Left lung (tissue), 4 donors: ENCODE measurements at regions not wholly inside any gene's neighbourhood (a gene's known extent, or its start where the extent isn't known, plus 50 kb on each side); places are given as distances from the start of the nearest gene placed in this dataset.

Experiments used
- ATAC-seq: fragments of 200-7000 bp; cut with Tn5 transposase; one replicate; pipeline ENCODE4 v1.9.1; 2020; ENCODE audit warnings: moderate library complexity
- DNase-seq, 4 donors: peaks; one replicate each; pipeline ENCODE4 v3.0.0-alpha.2; 2013 to 2020
- H3K27ac ChIP-seq, 2 donors: fragments of 200-600 bp; sonication (generic) in 1 of 2; one replicate each; pipeline versions ENCODE4 v1.5.0 to v1.8.0; 2020 to 2021
- H3K27me3 ChIP-seq, 2 donors: fragments of 200-600 bp; sonication (generic) in 1 of 2; one replicate each; pipeline versions ENCODE4 v1.5.0 to v1.8.0; 2020 to 2021
- H3K36me3 ChIP-seq, 2 donors: fragments of 200-600 bp; sonication (generic) in 1 of 2; one replicate each; pipeline versions ENCODE4 v1.5.0 to v1.8.0; 2020 to 2021
- H3K4me1 ChIP-seq, 2 donors: fragments of 200-600 bp; one replicate each; pipeline ENCODE4 v1.8.0; 2021
- H3K4me3 ChIP-seq, 2 donors: fragments of 200-600 bp; sonication (generic) in 1 of 2; one replicate each; pipeline versions ENCODE4 v1.5.0 to v1.8.0; 2020 to 2021; ENCODE audit warnings: mild to moderate bottlenecking in 1 of 2
- H3K9me3 ChIP-seq, 2 donors: fragments of 200-600 bp; sonication (generic) in 1 of 2; one replicate each; pipeline versions ENCODE4 v1.5.0 to v1.8.0; 2020 to 2021
- intact Hi-C, 2 donors: fragments of 100-400 bp; cut with DNase I; formaldehyde crosslinking; loops; one replicate each; pipeline versions ENCODE4 v1.11.2 to v1.14.2; 2022
- TF ChIP-seq, protein P1 (sequence below), 2 donors: fragments of 200-600 bp; sonication (generic) in 1 of 2; IDR thresholded peaks; one replicate each; pipeline versions ENCODE4 v1.5.0 to v1.8.0; 2021; ENCODE audit warnings: antibody characterized with exemption in 2 of 2
- donor health status: DM: no; HTN: yes; CAD: no.
- donor health status: DM: no; HTN: no; CAD: no.

DNA sequence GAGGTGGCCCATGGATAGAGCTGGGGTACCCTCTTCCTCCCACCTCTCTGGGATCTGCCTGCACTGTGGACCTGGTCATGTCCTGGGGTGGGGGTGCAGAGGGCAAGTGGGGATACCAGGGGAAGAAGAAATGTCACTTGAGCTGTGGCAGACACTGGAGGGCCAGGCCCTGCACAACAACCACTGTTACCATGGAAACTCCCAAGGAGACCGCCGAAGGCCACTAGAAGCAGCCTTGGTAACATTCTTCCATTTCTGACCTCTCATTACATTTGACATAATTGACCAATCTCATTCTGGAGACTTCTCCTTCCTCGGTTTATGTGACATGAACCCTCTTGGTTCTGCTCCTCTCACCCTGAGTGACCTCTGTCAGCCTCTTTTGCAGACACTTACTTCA, 179.9 kb upstream of the SERP2 start:
- DNase-seq, result no peak
- no peak overlapping the region for H3K4me3 ChIP-seq
- no peaks in the 10 kb centered on the region for H3K9me3 ChIP-seq
- H3K4me1 ChIP-seq, result peaks cover 6% of the 10 kb centered on the region in 2 donors
- intact Hi-C loops, result no loop called here
- no peaks in the 10 kb centered on the region for H3K36me3 ChIP-seq
- no peaks in the 10 kb centered on the region for H3K27me3 ChIP-seq
- no peak for ATAC-seq
- TF ChIP-seq, protein P1, sequence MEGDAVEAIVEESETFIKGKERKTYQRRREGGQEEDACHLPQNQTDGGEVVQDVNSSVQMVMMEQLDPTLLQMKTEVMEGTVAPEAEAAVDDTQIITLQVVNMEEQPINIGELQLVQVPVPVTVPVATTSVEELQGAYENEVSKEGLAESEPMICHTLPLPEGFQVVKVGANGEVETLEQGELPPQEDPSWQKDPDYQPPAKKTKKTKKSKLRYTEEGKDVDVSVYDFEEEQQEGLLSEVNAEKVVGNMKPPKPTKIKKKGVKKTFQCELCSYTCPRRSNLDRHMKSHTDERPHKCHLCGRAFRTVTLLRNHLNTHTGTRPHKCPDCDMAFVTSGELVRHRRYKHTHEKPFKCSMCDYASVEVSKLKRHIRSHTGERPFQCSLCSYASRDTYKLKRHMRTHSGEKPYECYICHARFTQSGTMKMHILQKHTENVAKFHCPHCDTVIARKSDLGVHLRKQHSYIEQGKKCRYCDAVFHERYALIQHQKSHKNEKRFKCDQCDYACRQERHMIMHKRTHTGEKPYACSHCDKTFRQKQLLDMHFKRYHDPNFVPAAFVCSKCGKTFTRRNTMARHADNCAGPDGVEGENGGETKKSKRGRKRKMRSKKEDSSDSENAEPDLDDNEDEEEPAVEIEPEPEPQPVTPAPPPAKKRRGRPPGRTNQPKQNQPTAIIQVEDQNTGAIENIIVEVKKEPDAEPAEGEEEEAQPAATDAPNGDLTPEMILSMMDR (IDR thresholded peaks at IDR 0.05), result no peak
- H3K27ac ChIP-seq, result no peak overlapping the region

DNA sequence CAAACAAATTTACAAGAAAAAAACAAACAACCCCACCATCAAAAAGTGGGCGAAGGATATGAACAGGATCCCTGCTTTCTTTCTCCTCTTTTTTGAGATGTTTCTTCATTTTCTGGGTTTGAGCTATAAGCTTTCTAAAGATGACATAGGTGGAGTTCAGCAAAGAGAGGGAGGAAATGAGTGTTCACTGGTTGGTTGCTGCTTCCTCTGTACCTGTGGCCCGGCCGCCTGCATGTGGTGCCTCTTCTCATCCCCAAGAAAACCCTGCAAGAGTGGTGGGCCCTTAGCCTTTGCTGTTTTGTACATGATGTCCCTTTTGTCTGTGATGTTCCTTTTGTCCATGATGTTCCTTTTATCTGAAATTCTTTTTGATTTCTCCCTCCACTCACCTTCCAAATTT, 178.4 kb upstream of the SERP2 start:
- no peaks in the 10 kb centered on the region for H3K9me3 ChIP-seq
- no peaks in the 10 kb centered on the region for H3K27me3 ChIP-seq
- no peak overlapping the region for H3K27ac ChIP-seq
- H3K36me3 ChIP-seq, result no peaks in the 10 kb centered on the region
- intact Hi-C loops, result no loop called here
- H3K4me3 ChIP-seq, result no peak overlapping the region
- ATAC-seq (no peak), DNase-seq (no peak)
- H3K4me1 ChIP-seq, result peaks cover 6 to 12% of the 10 kb centered on the region in 2 donors
- TF ChIP-seq, protein P1 (IDR thresholded peaks at IDR 0.05), result no peak

DNA sequence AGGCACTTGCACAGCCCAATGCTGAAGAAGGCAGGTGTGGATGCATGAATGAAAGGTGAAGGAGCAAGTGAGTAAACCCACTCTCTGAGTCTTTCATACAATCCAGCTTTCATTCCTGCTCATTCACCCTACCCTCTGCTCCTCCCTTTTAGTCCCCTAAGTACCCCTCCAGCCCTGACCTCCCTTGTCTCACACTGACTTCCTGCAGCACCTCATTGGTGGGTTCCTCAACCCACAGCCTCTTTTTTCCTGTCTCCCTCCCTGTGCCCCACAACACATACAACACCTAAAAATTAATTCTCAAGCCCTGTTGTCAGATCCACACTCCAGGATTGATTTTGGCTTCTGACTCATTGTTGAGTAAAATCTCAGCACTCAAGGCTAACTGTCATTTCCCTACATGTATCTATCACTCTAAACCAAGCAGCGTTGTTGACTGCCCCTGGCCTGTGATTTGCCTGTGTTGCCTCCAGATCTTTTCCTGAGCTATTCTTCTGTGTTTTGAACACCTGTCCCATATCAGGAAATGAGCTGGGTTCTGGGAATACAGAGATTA, 177.3 kb upstream of the SERP2 start:
- intact Hi-C loops, result no loop called here

DNA sequence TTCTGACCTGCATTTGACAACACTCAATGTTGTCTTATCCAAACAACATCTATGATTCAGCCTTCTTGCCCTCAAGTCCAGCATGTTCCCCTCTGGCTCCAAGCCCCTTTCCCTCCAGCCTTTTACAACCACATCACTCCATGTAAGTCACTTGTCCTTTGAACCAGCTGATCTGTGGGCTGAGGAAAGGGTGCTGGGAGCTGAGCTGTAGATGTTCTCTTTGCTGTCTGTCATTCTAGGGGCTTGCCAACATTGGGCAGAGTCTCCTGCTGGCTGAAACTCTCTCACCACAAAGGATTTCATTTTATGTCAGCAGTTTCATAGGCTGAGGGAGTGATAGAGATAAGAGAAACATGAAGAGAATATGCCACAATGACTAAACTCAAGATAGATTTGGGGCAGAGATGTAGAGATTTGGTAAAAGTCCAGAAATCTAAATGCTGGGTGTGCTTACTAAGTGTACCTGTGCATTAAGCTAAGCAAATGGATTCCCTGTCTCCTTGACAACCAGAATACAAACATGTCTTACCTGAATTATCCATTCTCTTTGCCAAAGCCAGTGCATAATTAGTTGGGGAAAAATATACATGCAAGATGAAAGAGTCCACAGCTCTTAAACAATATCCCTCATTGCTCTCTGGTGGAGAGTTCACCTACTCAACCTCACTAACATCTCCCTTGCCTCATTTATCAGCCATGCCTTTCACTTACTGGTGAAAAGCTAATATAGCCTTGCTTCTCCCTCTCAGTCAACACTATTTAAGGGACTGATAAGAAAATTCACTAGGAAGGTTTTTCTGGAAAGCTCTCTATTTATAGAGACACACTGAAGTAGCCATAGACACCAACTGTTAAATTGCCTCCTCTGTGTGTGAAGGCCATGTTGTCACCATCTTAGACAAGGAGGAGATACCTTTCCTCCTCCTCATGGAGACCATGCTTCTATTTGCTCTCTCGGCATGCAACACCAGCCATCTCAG, 175.5 kb upstream of the SERP2 start:
- no peak for DNase-seq
- peaks cover 6 to 12% of the 10 kb centered on the region in 2 donors for H3K4me1 ChIP-seq
- no peaks in the 10 kb centered on the region for H3K36me3 ChIP-seq
- no peaks in the 10 kb centered on the region for H3K9me3 ChIP-seq
- no peak overlapping the region for H3K27ac ChIP-seq
- intact Hi-C loops, result no loop called here
- H3K4me3 ChIP-seq, result no peak overlapping the region
- TF ChIP-seq, protein P1 (IDR thresholded peaks at IDR 0.05), result no peak
- no peaks in the 10 kb centered on the region for H3K27me3 ChIP-seq
- ATAC-seq, result peak; percentile 16

More for the DNA sequence above, 177.3 kb upstream of the SERP2 start:
- no peaks in the 10 kb centered on the region for H3K9me3 ChIP-seq
- DNase-seq, result no peak
- no peak overlapping the region for H3K4me3 ChIP-seq
- no peaks in the 10 kb centered on the region for H3K27me3 ChIP-seq
- TF ChIP-seq, protein P1 (IDR thresholded peaks at IDR 0.05), result no peak
- peaks cover 6 to 12% of the 10 kb centered on the region in 2 donors for H3K4me1 ChIP-seq
- no peaks in the 10 kb centered on the region for H3K36me3 ChIP-seq
- no peak overlapping the region for H3K27ac ChIP-seq
- ATAC-seq, result no peak

DNA sequence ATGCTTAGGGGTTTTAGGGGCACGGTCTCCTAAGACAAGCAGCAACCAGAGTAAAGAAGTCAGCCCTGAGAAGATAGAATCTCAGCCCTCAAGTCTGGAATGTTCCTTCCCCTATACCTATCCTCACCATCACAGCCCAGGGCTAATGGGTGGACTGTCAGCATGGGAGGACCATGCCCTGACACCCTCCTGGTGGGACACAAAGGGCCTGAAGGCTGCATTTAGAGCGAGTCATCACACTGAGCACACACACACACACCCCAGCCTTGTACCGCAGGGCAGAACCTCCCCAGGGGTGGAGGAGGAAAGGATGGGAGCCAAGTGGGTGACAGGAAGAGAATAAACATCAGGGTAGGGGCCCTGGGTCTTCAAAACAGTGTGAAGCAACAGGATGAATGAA, 174.8 kb upstream of the SERP2 start:
- no peak overlapping the region for H3K4me3 ChIP-seq
- intact Hi-C loops, result no loop called here
- ATAC-seq (peak; percentile 34), DNase-seq (no peak)
- TF ChIP-seq, protein P1 (IDR thresholded peaks at IDR 0.05), result no peak
- H3K9me3 ChIP-seq, result no peaks in the 10 kb centered on the region
- H3K36me3 ChIP-seq, result no peaks in the 10 kb centered on the region
- H3K27me3 ChIP-seq, result no peaks in the 10 kb centered on the region
- H3K27ac ChIP-seq, result no peak overlapping the region
- peaks cover 6 to 12% of the 10 kb centered on the region in 2 donors for H3K4me1 ChIP-seq
